HEK293 (cell line): ENCODE measurements at regions not wholly inside any gene's neighbourhood (a gene's known extent, or its start where the extent isn't known, plus 50 kb on each side); places are given as distances from the start of the nearest gene placed in this dataset.

Source experiments
- CTCF ChIA-PET: fragments of 350-600 bp; formaldehyde crosslinking; extraction: SDS; loops from one replicate; lab custom pipeline; 2021; ENCODE audit warnings: antibody characterized with exemption; lab: Yijun Ruan, JAX
- POLR2A ChIA-PET: fragments of 300-600 bp; formaldehyde crosslinking; extraction: SDS; loops from one replicate; lab custom pipeline; 2020; ENCODE audit warnings: antibody characterized with exemption, inconsistent platforms; lab: Yijun Ruan, JAX
- H3K27ac ChIP-seq: fragments of 200-500 bp; sonication (Bioruptor generic); 2 replicates; pipeline ENCODE4 v1.5.1; 2014; ENCODE audit warnings: low read depth, low read length, control low read depth, inconsistent platforms; ENCODE audit errors: extremely low read depth
- H3K36me3 ChIP-seq, 2 experiments: fragments of 200-500 bp in 1 of 2; sonication (Bioruptor generic) in 1 of 2; 1 replicate in 1 of 2; 2 replicates in 1 of 2; pipeline ENCODE4 v1.5.1; 2014 to 2017; ENCODE audit warnings: inconsistent platforms in 2 of 2, low read length in 2 of 2; ENCODE audit not compliant: control insufficient read depth in 2 of 2, insufficient read depth in 1 of 2
- H3K4me1 ChIP-seq: fragments of 200-500 bp; sonication (Bioruptor generic); 2 replicates; pipeline ENCODE4 v1.5.1; 2014; ENCODE audit warnings: mild to moderate bottlenecking, low read length, inconsistent platforms; ENCODE audit not compliant: control insufficient read depth, insufficient read depth
- H3K4me3 ChIP-seq: 2 replicates; pipeline ENCODE4 v1.5.1; 2011; ENCODE audit warnings: low read depth, mild to moderate bottlenecking, control low read depth, low read length, moderate library complexity
- H3K9me3 ChIP-seq: fragments of 200-500 bp; sonication (Bioruptor generic); 2 replicates; pipeline ENCODE4 v1.5.1; 2014; ENCODE audit warnings: low read depth, low read length, inconsistent platforms; ENCODE audit not compliant: control insufficient read depth, insufficient read depth
- ATF2 ChIP-seq: fragments of 450-650 bp; formaldehyde crosslinking; IDR thresholded peaks from 2 replicates; pipeline ENCODE4 v1.5.1; 2016; ENCODE audit warnings: missing biosample characterization, missing genetic modification characterization, low read depth
- KLF8 ChIP-seq: fragments of 450-650 bp; formaldehyde crosslinking; IDR thresholded peaks from 2 replicates; pipeline ENCODE4 v1.5.1; 2016; ENCODE audit warnings: missing biosample characterization, missing genetic modification characterization
- PRDM6 ChIP-seq: fragments of 450-650 bp; formaldehyde crosslinking; IDR thresholded peaks from 2 replicates; pipeline ENCODE4 v1.5.1; 2017; ENCODE audit warnings: missing biosample characterization, missing genetic modification characterization
- REPIN1 ChIP-seq: fragments of 450-650 bp; formaldehyde crosslinking; IDR thresholded peaks from 2 replicates; pipeline ENCODE4 v1.5.1; 2017; ENCODE audit warnings: missing biosample characterization, missing genetic modification characterization, low read depth
- SP3 ChIP-seq: fragments of 450-650 bp; formaldehyde crosslinking; IDR thresholded peaks from 2 replicates; pipeline ENCODE4 v1.5.1; 2016; ENCODE audit warnings: missing biosample characterization, missing genetic modification characterization
- SP7 ChIP-seq: fragments of 450-650 bp; formaldehyde crosslinking; IDR thresholded peaks from 2 replicates; pipeline ENCODE4 v1.5.1; 2016; ENCODE audit warnings: missing biosample characterization, missing genetic modification characterization
- WT1 ChIP-seq: fragments of 450-650 bp; formaldehyde crosslinking; IDR thresholded peaks from 2 replicates; pipeline ENCODE4 v1.5.1; 2016; ENCODE audit warnings: missing biosample characterization, missing genetic modification characterization
- YY2 ChIP-seq: fragments of 450-650 bp; formaldehyde crosslinking; IDR thresholded peaks from 2 replicates; pipeline ENCODE4 v1.5.1; 2016; ENCODE audit warnings: missing biosample characterization, missing genetic modification characterization
- ZFP37 ChIP-seq: fragments of 450-650 bp; formaldehyde crosslinking; IDR thresholded peaks from 2 replicates; pipeline ENCODE4 v1.5.1; 2016; ENCODE audit warnings: missing biosample characterization, missing genetic modification characterization
- ZNF121 ChIP-seq: fragments of 450-650 bp; formaldehyde crosslinking; IDR thresholded peaks from 2 replicates; pipeline ENCODE4 v1.5.1; 2016; ENCODE audit warnings: missing biosample characterization, missing genetic modification characterization
- ZNF37A ChIP-seq: fragments of 450-650 bp; IDR thresholded peaks from 2 replicates; pipeline ENCODE4 v1.5.1; 2018; ENCODE audit warnings: missing biosample characterization, missing genetic modification characterization
- ZNF48 ChIP-seq: fragments of 450-650 bp; formaldehyde crosslinking; IDR thresholded peaks from 2 replicates; pipeline ENCODE4 v1.5.1; 2016; ENCODE audit warnings: missing biosample characterization, missing genetic modification characterization
- ZNF530 ChIP-seq: fragments of 450-650 bp; formaldehyde crosslinking; IDR thresholded peaks from 2 replicates; pipeline ENCODE4 v1.5.1; 2016; ENCODE audit warnings: low read depth, missing biosample characterization, missing genetic modification characterization
- ZNF571 ChIP-seq: fragments of 450-650 bp; formaldehyde crosslinking; IDR thresholded peaks from 2 replicates; pipeline ENCODE4 v1.5.0; 2017; ENCODE audit warnings: missing biosample characterization, missing genetic modification characterization
- ZNF701 ChIP-seq: fragments of 450-650 bp; formaldehyde crosslinking; IDR thresholded peaks from 2 replicates; pipeline ENCODE4 v1.5.1; 2016; ENCODE audit warnings: missing biosample characterization, missing genetic modification characterization
- ZNF777 ChIP-seq: fragments of 450-650 bp; formaldehyde crosslinking; IDR thresholded peaks from 2 replicates; pipeline ENCODE4 v1.5.1; 2017; ENCODE audit warnings: missing biosample characterization, missing genetic modification characterization, borderline replicate concordance
- ZNF785 ChIP-seq: fragments of 450-650 bp; formaldehyde crosslinking; IDR thresholded peaks from 2 replicates; pipeline ENCODE4 v1.5.1; 2016; ENCODE audit warnings: missing biosample characterization, missing genetic modification characterization
- ZNF792 ChIP-seq: fragments of 450-650 bp; formaldehyde crosslinking; IDR thresholded peaks from 2 replicates; pipeline ENCODE4 v1.5.1; 2016; ENCODE audit warnings: missing biosample characterization, missing genetic modification characterization
- ZSCAN18 ChIP-seq: fragments of 450-650 bp; formaldehyde crosslinking; IDR thresholded peaks from 2 replicates; pipeline ENCODE4 v1.5.1; 2016; ENCODE audit warnings: missing biosample characterization, missing genetic modification characterization
- TF ChIP-seq, protein P1 (sequence below): fragments of 450-650 bp; formaldehyde crosslinking; IDR thresholded peaks from 2 replicates; pipeline ENCODE4 v1.5.1; 2016; ENCODE audit warnings: missing biosample characterization, missing genetic modification characterization
- TF ChIP-seq, protein P2 (sequence below): fragments of 450-650 bp; formaldehyde crosslinking; IDR thresholded peaks from 2 replicates; pipeline ENCODE4 v1.5.1; 2016; ENCODE audit warnings: missing biosample characterization, missing genetic modification characterization

GRCh38 chr7:84490661-84491060, 296.1 kb upstream of the SEMA3A start:
- POLR2A ChIA-PET = no interaction called here
- H3K27ac ChIP-seq = no peak overlapping the region
- H3K9me3 ChIP-seq = no peaks in the 10 kb centered on the region
- TF ChIP-seq ZNF37A (no peak), ZNF121 (tag by site-specific recombination) (no peak), ZNF530 (no peak), SP3 (tag by site-specific recombination) (no peak), SP7 (tag by site-specific recombination) (no peak), ZNF48 (tag by site-specific recombination) (no peak), PRDM6 (no peak)
- TF ChIP-seq, protein P1, sequence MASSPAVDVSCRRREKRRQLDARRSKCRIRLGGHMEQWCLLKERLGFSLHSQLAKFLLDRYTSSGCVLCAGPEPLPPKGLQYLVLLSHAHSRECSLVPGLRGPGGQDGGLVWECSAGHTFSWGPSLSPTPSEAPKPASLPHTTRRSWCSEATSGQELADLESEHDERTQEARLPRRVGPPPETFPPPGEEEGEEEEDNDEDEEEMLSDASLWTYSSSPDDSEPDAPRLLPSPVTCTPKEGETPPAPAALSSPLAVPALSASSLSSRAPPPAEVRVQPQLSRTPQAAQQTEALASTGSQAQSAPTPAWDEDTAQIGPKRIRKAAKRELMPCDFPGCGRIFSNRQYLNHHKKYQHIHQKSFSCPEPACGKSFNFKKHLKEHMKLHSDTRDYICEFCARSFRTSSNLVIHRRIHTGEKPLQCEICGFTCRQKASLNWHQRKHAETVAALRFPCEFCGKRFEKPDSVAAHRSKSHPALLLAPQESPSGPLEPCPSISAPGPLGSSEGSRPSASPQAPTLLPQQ (tag by site-specific recombination) = no peak
- no peaks in the 10 kb centered on the region for H3K36me3 ChIP-seq
- CTCF ChIA-PET = interaction anchor here (0.6 kb wide), 1 partner anchor 25 kb away, joined by 3 read pairs; no protein-coding TSS in a partner anchor
- H3K4me3 ChIP-seq = no peak overlapping the region
- no peaks in the 10 kb centered on the region for H3K4me1 ChIP-seq

DNA sequence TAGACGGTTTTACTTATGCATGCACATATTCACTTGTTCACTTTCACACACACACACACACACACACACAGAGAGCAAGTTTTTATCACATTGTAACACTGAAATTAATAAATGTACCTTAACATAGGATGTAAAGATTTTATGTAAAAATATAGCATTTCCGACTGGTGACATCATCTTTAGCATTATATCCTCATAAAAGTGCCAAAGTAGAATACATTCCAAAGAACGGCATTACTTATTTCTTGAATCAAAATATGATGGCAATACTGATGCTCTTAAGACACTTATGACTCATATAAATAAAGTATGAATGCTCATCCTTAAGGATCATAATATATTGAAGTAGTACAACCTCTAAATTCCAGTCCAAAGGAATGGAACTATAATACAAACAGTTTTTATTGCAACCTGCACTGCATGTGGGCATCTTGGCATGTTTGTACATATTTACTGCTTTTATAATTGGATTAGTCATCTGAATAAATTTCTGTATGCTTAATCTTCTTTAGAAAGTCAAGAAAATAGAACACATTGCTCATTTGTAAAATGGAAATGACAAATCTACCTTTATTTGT, 290.0 kb upstream of the SEMA3A start:
- ChIA-PET POLR2A (no interaction called here), CTCF (interaction anchor here (0.6 kb wide), 1 partner anchor 237 kb away, joined by 4 read pairs; no protein-coding TSS in a partner anchor)

DNA sequence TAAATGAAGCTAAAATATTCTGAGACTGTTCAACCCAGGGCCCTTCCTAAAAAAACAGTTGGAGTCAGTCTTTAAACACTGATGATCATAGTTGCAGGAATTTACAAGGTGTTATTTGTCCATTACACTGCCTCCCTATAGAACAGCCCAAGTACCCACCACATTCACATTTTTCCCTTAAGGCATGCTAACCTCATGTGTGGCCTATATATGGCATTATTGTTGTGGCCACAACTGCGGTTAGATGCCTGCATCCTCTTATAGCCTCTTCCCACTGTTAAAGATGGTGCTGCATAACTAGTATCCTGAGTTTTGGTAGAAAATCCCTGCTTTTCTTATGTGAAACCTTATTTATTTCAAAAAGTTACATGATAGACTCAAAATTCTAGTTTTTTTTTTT, 287.9 kb upstream of the SEMA3A start:
- no peaks in the 10 kb centered on the region for H3K4me1 ChIP-seq
- no peaks in the 10 kb centered on the region for H3K36me3 ChIP-seq
- ChIA-PET POLR2A (no interaction called here), CTCF (interaction anchor here (0.6 kb wide), 1 partner anchor 12 kb away, joined by 3 read pairs; no protein-coding TSS in a partner anchor)
- H3K9me3 ChIP-seq = no peaks in the 10 kb centered on the region
- no peak overlapping the region for H3K27ac ChIP-seq
- no peak overlapping the region for H3K4me3 ChIP-seq
- no peak for TF ChIP-seq KLF8 (tag by site-specific recombination)
- no peak for TF ChIP-seq ZNF701
- no peak for TF ChIP-seq ZNF777
- TF ChIP-seq ZSCAN18 (tag by site-specific recombination) = no peak
- no peak for TF ChIP-seq ZNF792 (tag by site-specific recombination)
- TF ChIP-seq WT1 (tag by site-specific recombination) = no peak
- TF ChIP-seq ZNF571 (tag by site-specific recombination) = no peak
- TF ChIP-seq ZFP37 (tag by site-specific recombination) = no peak
- no peak for TF ChIP-seq YY2
- no peak for TF ChIP-seq SP3 (tag by site-specific recombination)
- TF ChIP-seq, protein P2, sequence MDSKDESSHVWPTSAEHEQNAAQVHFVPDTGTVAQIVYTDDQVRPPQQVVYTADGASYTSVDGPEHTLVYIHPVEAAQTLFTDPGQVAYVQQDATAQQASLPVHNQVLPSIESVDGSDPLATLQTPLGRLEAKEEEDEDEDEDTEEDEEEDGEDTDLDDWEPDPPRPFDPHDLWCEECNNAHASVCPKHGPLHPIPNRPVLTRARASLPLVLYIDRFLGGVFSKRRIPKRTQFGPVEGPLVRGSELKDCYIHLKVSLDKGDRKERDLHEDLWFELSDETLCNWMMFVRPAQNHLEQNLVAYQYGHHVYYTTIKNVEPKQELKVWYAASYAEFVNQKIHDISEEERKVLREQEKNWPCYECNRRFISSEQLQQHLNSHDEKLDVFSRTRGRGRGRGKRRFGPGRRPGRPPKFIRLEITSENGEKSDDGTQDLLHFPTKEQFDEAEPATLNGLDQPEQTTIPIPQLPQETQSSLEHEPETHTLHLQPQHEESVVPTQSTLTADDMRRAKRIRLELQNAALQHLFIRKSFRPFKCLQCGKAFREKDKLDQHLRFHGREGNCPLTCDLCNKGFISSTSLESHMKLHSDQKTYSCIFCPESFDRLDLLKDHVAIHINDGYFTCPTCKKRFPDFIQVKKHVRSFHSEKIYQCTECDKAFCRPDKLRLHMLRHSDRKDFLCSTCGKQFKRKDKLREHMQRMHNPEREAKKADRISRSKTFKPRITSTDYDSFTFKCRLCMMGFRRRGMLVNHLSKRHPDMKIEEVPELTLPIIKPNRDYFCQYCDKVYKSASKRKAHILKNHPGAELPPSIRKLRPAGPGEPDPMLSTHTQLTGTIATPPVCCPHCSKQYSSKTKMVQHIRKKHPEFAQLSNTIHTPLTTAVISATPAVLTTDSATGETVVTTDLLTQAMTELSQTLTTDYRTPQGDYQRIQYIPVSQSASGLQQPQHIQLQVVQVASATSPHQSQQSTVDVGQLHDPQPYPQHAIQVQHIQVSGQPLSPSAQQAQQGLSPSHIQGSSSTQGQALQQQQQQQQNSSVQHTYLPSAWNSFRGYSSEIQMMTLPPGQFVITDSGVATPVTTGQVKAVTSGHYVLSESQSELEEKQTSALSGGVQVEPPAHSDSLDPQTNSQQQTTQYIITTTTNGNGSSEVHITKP (tag by site-specific recombination) = no peak
- no peak for TF ChIP-seq REPIN1 (tag by site-specific recombination)

More for the DNA sequence above, 290.0 kb upstream of the SEMA3A start:
- TF ChIP-seq ZNF785 = no peak
- peak; percentile 60 for TF ChIP-seq ATF2 (tag by site-specific recombination)
- Histone ChIP-seq H3K36me3 (no peaks in the 10 kb centered on the region), H3K4me1 (no peaks in the 10 kb centered on the region), H3K4me3 (no peak overlapping the region), H3K9me3 (no peaks in the 10 kb centered on the region), H3K27ac (no peak overlapping the region)
